IgD-negative memory B cell (primary cell): ENCODE measurements at regions not wholly inside any gene's neighbourhood (a gene's known extent, or its start where the extent isn't known, plus 50 kb on each side); places are given as distances from the start of the nearest gene placed in this dataset.

ENCODE experiments used
- H3K27ac Mint-ChIP-seq, 3 donors: one replicate each; pipeline ENCODE4 v1.8.0; 2020 to 2022; ENCODE audit warnings: mild to moderate bottlenecking in 3 of 3, mixed read lengths in 3 of 3, moderate library complexity in 1 of 3
- H3K27me3 Mint-ChIP-seq: one replicate; pipeline ENCODE4 v1.8.0; 2021; ENCODE audit warnings: mixed read lengths
- H3K36me3 Mint-ChIP-seq: one replicate; pipeline ENCODE4 v1.8.0; 2020; ENCODE audit warnings: mild to moderate bottlenecking, mixed read lengths
- H3K4me1 Mint-ChIP-seq, 3 donors: one replicate each; pipeline ENCODE4 v1.8.0; 2020 to 2022; ENCODE audit warnings: mixed read lengths in 3 of 3, mild to moderate bottlenecking in 1 of 3
- H3K4me3 Mint-ChIP-seq, 4 donors: one replicate each; pipeline ENCODE4 v1.8.0; 2020 to 2022; ENCODE audit warnings: mild to moderate bottlenecking in 4 of 4, mixed read lengths in 4 of 4, moderate library complexity in 3 of 4
- H3K9me3 Mint-ChIP-seq, 3 donors: one replicate each; pipeline ENCODE4 v1.8.0; 2020 to 2021; ENCODE audit warnings: mixed read lengths in 3 of 3, mild to moderate bottlenecking in 1 of 3

GRCh38 chr16:8519179-8519578, 71.1 kb downstream of the TMEM114 start:
- peaks cover 0 to 10% (median 3%) of the 10 kb centered on the region in 3 donors for H3K9me3 Mint-ChIP-seq
- no peaks in the 10 kb centered on the region for H3K36me3 Mint-ChIP-seq
- H3K4me3 Mint-ChIP-seq, result no peak overlapping the region
- H3K4me1 Mint-ChIP-seq, result peaks cover 0 to 3% (median 2%) of the 10 kb centered on the region in 3 donors
- H3K27me3 Mint-ChIP-seq, result peaks cover 9% of the 10 kb centered on the region
- H3K27ac Mint-ChIP-seq, result no peak overlapping the region

DNA sequence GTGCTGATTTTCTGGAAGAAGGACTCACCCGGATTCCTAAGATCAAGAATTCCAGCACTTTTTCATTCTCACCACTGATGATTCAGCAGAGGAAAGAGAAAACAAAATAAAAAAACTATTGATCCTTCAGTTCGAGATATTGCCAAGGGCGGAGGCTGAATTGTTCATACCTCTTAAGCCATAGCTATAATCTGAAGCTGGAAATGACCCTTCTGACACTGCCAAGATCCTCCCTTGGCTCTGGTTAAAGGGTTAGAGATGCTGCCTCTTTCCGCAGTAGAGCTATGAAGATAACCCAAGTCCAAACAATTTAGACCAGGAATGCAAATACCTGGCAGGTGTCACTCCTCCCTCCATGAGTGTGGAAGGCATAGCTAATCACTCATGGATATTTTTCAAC, 73.0 kb downstream of the TMEM114 start:
- H3K4me1 Mint-ChIP-seq, result peaks cover 0 to 3% (median 2%) of the 10 kb centered on the region in 3 donors
- no peaks in the 10 kb centered on the region for H3K36me3 Mint-ChIP-seq
- peaks cover 0 to 8% (median 3%) of the 10 kb centered on the region in 3 donors for H3K9me3 Mint-ChIP-seq
- no peak overlapping the region for H3K27ac Mint-ChIP-seq
- no peak overlapping the region for H3K4me3 Mint-ChIP-seq
- H3K27me3 Mint-ChIP-seq, result peaks cover 7% of the 10 kb centered on the region

- H3K4me1 Mint-ChIP-seq, result peaks cover 0 to 3% (median 2%) of the 10 kb centered on the region in 3 donors
- H3K4me3 Mint-ChIP-seq, result no peak overlapping the region
- peaks cover 7% of the 10 kb centered on the region for H3K27me3 Mint-ChIP-seq
- H3K27ac Mint-ChIP-seq, result no peak overlapping the region
- peaks cover 0 to 8% (median 3%) of the 10 kb centered on the region in 3 donors for H3K9me3 Mint-ChIP-seq
- no peaks in the 10 kb centered on the region for H3K36me3 Mint-ChIP-seq
Observed at GRCh38 chr16:8516471-8516870, 73.8 kb downstream of the TMEM114 start.

DNA sequence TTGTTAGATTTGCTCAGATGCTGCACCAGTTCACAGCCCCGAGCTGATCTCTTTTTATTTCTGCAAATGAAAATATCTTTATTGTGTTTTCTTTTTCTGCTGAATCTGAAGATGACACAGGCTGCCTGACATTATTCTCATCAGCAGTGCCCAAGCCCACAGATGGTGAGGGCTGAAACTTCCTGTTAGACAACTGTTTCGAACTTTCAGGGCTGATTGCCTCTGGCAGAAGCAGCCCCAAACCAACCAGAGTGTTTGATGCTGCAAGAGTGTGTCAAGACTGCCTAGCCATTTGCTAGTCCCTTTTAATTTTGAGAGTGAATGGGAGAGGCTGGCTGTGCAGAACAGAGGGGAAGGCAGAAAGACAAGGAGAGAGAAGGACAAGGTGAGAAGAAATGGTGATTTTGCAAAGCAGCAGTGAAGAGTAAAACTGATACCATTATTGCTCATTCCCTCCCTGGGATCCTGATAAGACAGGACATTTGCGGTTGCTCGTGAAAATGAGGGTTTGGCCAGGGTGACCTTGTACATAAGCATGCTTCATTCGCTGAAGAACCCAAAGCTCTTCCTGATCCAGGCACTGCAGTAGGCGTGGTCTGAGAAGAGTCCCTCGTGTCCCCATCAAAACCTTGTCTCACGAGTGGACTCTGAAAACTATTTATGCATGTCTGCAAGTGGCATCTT, 77.2 kb downstream of the TMEM114 start:
- no peak overlapping the region for H3K4me3 Mint-ChIP-seq
- no peaks in the 10 kb centered on the region for H3K36me3 Mint-ChIP-seq
- H3K27ac Mint-ChIP-seq, result no peak overlapping the region
- H3K9me3 Mint-ChIP-seq, result peaks cover 0 to 10% (median 2%) of the 10 kb centered on the region in 3 donors
- peaks cover 3% of the 10 kb centered on the region for H3K27me3 Mint-ChIP-seq
- H3K4me1 Mint-ChIP-seq, result no peaks in the 10 kb centered on the region

GRCh38 chr16:8511464-8511863, 78.8 kb downstream of the TMEM114 start:
- no peak overlapping the region for H3K4me3 Mint-ChIP-seq

GRCh38 chr16:8510160-8510559, 80.2 kb downstream of the TMEM114 start:
- Mint-ChIP-seq H3K27ac (no peak overlapping the region), H3K9me3 (peaks cover 0 to 6% (median 2%) of the 10 kb centered on the region in 3 donors), H3K4me3 (no peak overlapping the region), H3K4me1 (no peaks in the 10 kb centered on the region), H3K36me3 (no peaks in the 10 kb centered on the region), H3K27me3 (peaks cover 3% of the 10 kb centered on the region)

More at GRCh38 chr16:8511464-8511863, 78.8 kb downstream of the TMEM114 start:
- Mint-ChIP-seq H3K4me1 (no peaks in the 10 kb centered on the region), H3K27ac (no peak overlapping the region), H3K36me3 (no peaks in the 10 kb centered on the region), H3K9me3 (peaks cover 0 to 9% (median 2%) of the 10 kb centered on the region in 3 donors), H3K27me3 (peaks cover under 1% of the 10 kb centered on the region)

GRCh38 chr16:8505327-8505991, 84.9 kb downstream of the TMEM114 start:
- peaks cover 4% of the 10 kb centered on the region for H3K27me3 Mint-ChIP-seq
- H3K27ac Mint-ChIP-seq, result no peak overlapping the region
- H3K4me3 Mint-ChIP-seq, result no peak overlapping the region
- no peaks in the 10 kb centered on the region for H3K36me3 Mint-ChIP-seq
- peaks cover 0 to 2% (median 1%) of the 10 kb centered on the region in 3 donors for H3K9me3 Mint-ChIP-seq
- H3K4me1 Mint-ChIP-seq, result no peaks in the 10 kb centered on the region

- Mint-ChIP-seq H3K4me3 (no peak overlapping the region), H3K36me3 (peaks cover 2% of the 10 kb centered on the region), H3K27me3 (peaks cover 4% of the 10 kb centered on the region), H3K27ac (no peak overlapping the region), H3K4me1 (no peaks in the 10 kb centered on the region), H3K9me3 (peaks cover 0 to 4% (median 1%) of the 10 kb centered on the region in 3 donors)
Observed at GRCh38 chr16:8502446-8502845, 87.9 kb downstream of the TMEM114 start.

DNA sequence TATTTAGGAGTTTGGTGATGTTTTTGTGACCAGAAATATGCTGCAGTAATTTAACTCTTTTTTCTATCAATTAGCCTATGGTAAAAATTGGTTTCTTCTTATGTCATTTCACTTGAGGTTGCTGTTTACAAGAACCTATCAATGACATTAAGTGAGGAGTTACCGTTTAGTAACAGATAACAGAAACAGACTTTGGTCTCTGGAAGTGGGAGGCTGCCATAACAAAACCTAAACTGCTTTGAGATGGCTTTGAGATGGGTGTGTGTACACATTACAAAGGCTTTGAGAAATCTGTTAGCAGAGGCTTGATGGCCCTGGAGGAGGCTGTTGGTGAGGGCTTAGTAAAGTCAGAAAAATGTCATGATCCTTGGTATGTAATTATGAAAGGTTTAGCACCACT, 90.0 kb downstream of the TMEM114 start:
- H3K36me3 Mint-ChIP-seq, result peaks cover 2% of the 10 kb centered on the region
- H3K9me3 Mint-ChIP-seq, result peaks cover 0 to 4% (median 1%) of the 10 kb centered on the region in 3 donors
- peaks cover 1% of the 10 kb centered on the region for H3K27me3 Mint-ChIP-seq
- no peaks in the 10 kb centered on the region for H3K4me1 Mint-ChIP-seq
- no peak overlapping the region for H3K27ac Mint-ChIP-seq
- no peak overlapping the region for H3K4me3 Mint-ChIP-seq

DNA sequence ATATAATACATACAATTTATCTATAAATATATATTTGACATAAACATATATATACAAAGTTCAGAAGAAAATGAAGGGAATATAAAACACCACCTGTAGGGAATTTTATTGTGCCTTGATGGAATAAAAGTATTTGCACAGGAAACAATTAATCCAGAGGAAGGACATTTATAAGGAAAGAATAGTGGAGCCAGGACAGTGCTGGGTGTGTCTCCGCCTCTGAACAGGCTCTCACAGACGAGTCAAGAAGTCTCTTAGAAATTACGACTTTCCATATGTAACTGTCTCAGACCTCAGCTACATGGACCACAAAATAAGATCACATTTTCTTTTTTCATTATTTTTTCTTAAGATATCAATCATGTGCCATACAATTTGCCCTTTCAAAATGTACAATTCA, 93.9 kb downstream of the TMEM114 start:
- no peak overlapping the region for H3K4me3 Mint-ChIP-seq
- H3K36me3 Mint-ChIP-seq, result peaks cover 2% of the 10 kb centered on the region
- H3K9me3 Mint-ChIP-seq, result peaks cover 2 to 4% (median 3%) of the 10 kb centered on the region in 3 donors
- H3K27me3 Mint-ChIP-seq, result peaks cover 5% of the 10 kb centered on the region
- no peak overlapping the region for H3K27ac Mint-ChIP-seq
- no peaks in the 10 kb centered on the region for H3K4me1 Mint-ChIP-seq

DNA sequence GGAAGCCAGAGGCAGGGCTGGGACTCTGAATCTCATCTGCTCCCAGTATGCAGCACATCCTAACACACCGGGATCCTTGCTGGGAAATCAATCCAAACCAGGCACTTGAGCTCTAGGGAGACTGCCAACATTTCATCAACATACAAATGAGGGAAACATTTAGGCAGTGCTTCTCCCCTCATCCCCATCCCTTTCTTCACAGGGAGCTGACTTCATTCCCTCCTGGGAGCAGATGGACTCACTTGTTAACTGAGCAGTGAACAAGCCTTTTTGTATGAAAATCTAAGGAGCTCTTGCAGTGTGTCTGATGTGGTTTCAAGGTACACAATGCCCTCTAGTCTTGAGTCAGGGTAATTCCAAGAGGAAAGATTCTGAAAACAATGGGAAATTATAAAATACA, 96.3 kb downstream of the TMEM114 start:
- H3K27me3 Mint-ChIP-seq, result peaks cover 5% of the 10 kb centered on the region
- no peak overlapping the region for H3K27ac Mint-ChIP-seq
- H3K4me1 Mint-ChIP-seq, result no peaks in the 10 kb centered on the region
- no peak overlapping the region for H3K4me3 Mint-ChIP-seq
- H3K36me3 Mint-ChIP-seq, result no peaks in the 10 kb centered on the region
- H3K9me3 Mint-ChIP-seq, result peaks cover 3% of the 10 kb centered on the region in 3 donors

GRCh38 chr16:8492690-8493089, 97.6 kb downstream of the TMEM114 start:
- Mint-ChIP-seq H3K9me3 (peaks cover 2 to 4% (median 3%) of the 10 kb centered on the region in 3 donors), H3K4me3 (no peak overlapping the region), H3K36me3 (peaks cover under 1% of the 10 kb centered on the region), H3K4me1 (no peaks in the 10 kb centered on the region), H3K27me3 (peaks cover 5% of the 10 kb centered on the region), H3K27ac (no peak overlapping the region)

GRCh38 chr16:8489580-8489979, 100.7 kb downstream of the TMEM114 start:
- Mint-ChIP-seq H3K9me3 (peaks cover 2 to 7% (median 2%) of the 10 kb centered on the region in 3 donors), H3K36me3 (peaks cover 2% of the 10 kb centered on the region), H3K4me1 (no peaks in the 10 kb centered on the region), H3K27ac (no peak overlapping the region), H3K4me3 (no peak overlapping the region), H3K27me3 (peaks cover 7% of the 10 kb centered on the region)

GRCh38 chr16:8486985-8487384, 103.3 kb downstream of the TMEM114 start:
- Mint-ChIP-seq H3K4me1 (no peaks in the 10 kb centered on the region), H3K9me3 (peaks cover 2 to 7% (median 2%) of the 10 kb centered on the region in 3 donors), H3K27me3 (peaks cover 5% of the 10 kb centered on the region), H3K4me3 (no peak overlapping the region), H3K36me3 (peaks cover 2% of the 10 kb centered on the region), H3K27ac (no peak overlapping the region)

- H3K27ac Mint-ChIP-seq, result no peak overlapping the region
- H3K9me3 Mint-ChIP-seq, result peaks cover 0 to 7% (median 4%) of the 10 kb centered on the region in 3 donors
- H3K4me1 Mint-ChIP-seq, result no peaks in the 10 kb centered on the region
- no peak overlapping the region for H3K4me3 Mint-ChIP-seq
- peaks cover 2% of the 10 kb centered on the region for H3K36me3 Mint-ChIP-seq
- peaks cover 7% of the 10 kb centered on the region for H3K27me3 Mint-ChIP-seq
Observed at GRCh38 chr16:8483396-8483795, 106.9 kb downstream of the TMEM114 start.

GRCh38 chr16:8481810-8482209, 108.5 kb downstream of the TMEM114 start:
- no peak overlapping the region for H3K4me3 Mint-ChIP-seq
- H3K9me3 Mint-ChIP-seq, result peaks cover 2 to 4% (median 3%) of the 10 kb centered on the region in 3 donors
- no peak overlapping the region for H3K27ac Mint-ChIP-seq
- peaks cover 7% of the 10 kb centered on the region for H3K27me3 Mint-ChIP-seq
- no peaks in the 10 kb centered on the region for H3K36me3 Mint-ChIP-seq
- H3K4me1 Mint-ChIP-seq, result no peaks in the 10 kb centered on the region
